Islet of Langerhans (tissue), 1 donor: ENCODE measurements at regions not wholly inside any gene's neighbourhood (a gene's known extent, or its start where the extent isn't known, plus 50 kb on each side); places are given as distances from the start of the nearest gene placed in this dataset.

Source experiments
- FAIRE-seq: peaks from one replicate; lab custom pipeline; 2011; peaks lifted over from hg19 to GRCh38; lab: Jason Lieb, UNC

DNA sequence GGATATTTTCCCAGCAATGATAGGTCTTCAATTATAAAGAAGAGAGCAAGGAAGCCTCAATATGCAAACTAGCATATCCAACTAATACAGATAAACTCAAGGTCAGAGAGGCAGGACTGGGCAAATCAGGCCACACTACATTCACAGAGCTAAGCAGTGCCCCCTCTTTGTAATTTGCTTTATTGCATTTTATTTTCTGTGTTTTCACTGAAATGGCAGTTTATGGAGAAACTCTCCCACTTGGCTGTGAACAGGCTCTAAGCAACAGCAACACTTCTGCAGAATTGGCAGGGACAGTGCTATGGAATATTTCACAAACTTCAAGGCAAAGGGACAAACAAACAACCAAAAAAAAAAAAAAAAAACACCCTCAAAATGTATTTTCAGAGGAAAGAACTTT, 93.4 kb upstream of the SOD1 start:
- no peak for FAIRE-seq

GRCh38 chr21:31564439-31564838, 95.1 kb upstream of the SOD1 start:
- no peak for FAIRE-seq

DNA sequence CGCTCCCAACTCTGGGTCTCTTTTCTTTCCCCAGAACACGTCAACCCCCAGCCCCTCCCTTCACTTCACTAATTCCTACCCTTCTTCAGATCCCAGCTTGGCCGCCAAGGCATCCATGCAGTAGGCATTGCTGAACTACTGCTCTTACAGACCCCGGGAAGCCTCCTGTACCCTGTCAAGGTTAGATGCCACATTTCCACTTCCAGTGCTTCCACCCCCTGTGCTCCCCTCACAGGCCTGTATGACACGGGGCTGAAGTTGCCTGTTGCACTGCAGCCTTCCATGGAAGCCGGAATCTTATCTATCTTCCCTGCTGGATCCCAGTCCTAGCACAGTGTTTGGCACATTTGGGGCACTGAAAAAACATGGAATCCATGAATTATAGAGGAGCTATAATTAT, 99.0 kb upstream of the SOD1 start:
- FAIRE-seq: no peak

DNA sequence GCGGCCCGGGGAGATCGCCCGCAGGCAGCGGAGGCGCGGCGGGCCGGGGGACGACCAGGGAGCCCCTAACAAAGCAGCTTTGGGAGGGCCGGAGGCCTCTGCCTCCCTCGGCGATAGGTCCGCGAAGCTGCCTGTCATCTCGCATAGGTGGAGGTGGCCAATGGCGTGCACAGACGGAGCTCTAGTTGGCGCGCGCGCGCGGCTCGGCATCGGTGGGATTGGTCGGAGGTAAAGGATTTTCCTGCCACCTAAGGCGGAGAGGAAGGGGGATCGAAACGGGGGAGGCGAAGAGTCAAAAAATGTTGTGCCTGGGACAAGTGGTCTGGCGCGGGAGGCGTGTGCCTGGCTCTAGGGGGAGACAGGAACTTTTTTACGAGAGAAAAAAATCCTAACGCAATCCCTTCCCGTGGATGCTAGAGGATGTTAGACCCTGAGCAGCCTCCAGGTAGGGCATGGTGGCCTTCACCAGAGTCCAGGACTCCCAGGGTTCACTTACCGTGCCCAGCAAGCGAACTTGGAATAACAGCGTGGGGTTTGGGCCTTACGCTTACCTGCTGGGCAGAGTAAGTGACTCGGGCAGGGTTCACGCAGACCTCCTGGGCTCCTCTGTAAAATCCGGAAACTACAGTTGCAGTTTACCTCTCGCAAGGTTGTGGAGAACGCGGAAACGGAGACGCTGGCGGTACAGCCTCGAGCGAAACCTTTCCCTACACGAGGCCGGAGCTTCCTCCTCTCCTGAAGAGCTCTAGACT, 99.9 kb upstream of the SOD1 start:
- FAIRE-seq: no peak

GRCh38 chr21:31558962-31559367, 100.5 kb upstream of the SOD1 start:
- FAIRE-seq: no peak

DNA sequence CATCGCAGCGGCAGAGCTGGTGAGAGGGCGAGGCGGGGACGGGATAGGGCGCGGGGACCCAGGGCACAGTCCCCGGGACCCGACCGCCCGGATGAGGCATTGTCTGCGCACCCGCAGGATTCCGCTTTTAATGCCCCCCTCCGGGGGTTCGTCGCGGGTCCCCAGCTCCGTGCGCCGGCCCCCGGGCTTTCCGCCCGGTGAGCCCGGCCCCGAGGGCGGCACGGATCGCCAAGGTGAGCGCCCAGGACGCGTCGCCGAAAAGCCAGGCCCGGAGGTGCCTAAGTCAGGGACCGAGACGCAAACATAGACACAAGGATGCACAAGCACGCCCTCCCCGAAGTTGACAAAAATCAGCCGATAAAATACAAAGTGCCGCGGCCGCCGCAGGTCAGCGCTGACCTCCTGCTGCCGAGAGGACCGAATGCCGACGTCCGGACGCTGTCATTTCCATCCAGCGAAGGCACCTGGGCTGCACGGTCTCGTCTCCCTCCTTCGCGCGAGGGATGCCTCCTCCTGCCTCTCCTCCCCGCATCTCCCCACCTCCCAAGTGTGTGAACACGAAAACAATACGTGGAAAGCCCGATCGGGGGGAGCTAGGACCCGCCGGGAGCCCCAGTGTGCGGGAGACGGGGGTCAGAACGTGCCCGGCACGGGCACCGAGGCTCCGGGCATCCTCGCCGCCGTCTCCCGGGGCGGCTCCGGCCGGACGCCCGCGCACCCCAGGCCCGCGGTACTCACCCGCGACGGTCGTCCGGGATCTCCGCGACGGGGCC, 101.1 kb upstream of the SOD1 start:
- FAIRE-seq: no peak

- FAIRE-seq: no peak
Measured at GRCh38 chr21:31557421-31558188, 101.9 kb upstream of the SOD1 start.

DNA sequence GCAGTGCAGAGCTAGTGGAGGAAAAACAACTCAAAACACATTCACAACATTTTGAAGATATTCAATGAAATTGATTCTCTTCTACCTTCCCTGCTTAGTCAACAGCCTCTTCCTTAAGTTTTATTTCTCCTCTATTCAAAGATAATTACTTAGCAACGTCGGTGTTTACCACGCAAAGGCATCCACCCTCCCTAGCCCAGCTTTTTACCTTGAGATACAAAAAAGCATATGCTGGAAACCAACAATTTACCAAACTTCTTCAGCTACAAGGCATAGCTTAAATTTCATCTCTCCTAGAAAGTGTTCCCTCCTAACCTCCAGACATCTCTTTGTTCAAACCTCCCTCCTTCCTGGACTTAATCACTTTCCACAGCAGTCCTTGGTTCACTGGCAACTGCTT, 102.8 kb upstream of the SOD1 start:
- no peak for FAIRE-seq

GRCh38 chr21:31555741-31556191, 103.7 kb upstream of the SOD1 start:
- FAIRE-seq: no peak

- FAIRE-seq: no peak
Measured at GRCh38 chr21:31554511-31555022, 104.9 kb upstream of the SOD1 start.

DNA sequence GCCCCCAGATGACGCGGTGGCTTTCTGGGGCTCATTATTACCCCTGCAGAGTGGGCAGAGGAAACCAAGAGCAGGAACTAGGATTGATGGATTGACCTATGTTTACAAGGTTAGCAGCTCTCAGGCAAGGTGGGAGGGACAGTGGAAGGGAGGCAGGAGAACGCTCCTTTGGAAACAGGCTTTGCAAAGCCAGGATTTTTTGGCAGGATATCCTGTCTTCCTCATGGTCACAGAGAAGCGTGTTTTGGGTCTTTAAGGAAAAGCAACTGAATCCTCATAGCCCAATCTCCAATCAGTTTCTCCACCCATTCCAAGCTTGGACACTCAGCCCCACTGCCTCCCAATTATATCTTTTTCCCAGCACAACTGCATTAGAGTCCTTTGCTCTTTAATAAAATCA, 105.6 kb upstream of the SOD1 start:
- no peak for FAIRE-seq

GRCh38 chr21:31553461-31553860, 106.0 kb upstream of the SOD1 start:
- FAIRE-seq: no peak

DNA sequence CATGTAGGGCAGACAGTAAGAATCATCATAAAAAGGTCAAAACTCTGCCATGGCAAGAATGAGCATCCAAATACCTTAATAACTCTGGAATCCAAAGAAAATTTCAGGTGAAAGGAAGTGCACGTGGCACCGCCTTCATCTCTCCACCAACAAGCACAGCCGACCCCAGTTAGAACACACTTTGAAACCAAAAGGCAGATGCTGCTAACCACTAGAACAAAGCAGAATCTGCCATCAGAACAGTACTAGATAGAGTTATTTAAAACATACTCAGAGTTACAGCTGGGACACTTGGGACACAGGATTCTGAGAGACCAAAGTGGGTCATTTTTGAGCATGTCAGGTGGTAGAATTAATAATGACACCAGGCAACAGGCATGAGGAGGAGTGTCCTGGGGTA, 106.7 kb upstream of the SOD1 start:
- FAIRE-seq: no peak

GRCh38 chr21:31550070-31550469, 109.4 kb upstream of the SOD1 start:
- no peak for FAIRE-seq

GRCh38 chr21:31548688-31549087, 110.8 kb upstream of the SOD1 start:
- FAIRE-seq: no peak

DNA sequence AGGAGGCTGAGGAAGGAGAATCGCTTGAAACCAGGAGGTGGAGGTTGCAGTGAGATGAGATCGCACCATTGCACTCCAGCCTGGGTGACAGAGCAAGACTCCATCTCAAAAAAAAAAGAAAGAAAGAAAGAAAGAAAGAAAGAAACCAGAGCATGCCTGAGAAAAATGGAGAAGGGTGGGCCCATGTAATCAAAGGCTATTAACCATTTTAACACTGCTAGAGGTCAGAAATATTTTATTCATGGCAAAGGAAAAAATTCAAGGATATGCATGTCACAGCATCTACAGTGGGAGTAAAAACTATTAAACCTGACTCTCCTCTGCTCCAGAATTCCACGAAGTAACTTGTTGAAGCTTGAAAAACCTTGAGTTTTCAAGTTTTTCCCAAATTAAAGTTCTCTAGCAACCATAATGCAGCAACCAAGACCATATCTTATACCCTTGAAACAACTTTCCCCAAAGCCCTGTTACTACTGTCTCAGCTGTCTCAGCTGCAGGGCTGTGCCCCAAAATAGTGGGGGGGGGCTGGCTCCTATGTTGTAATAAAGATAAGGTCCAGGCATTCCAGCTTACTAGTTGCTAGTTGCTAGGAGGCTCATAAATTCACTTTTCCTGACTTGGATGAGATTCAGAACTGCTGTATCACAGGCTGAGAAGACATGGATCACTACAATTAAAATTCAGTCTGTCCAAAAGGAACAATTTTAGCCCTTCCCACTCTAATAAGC, 112.9 kb upstream of the SOD1 start:
- FAIRE-seq: no peak

DNA sequence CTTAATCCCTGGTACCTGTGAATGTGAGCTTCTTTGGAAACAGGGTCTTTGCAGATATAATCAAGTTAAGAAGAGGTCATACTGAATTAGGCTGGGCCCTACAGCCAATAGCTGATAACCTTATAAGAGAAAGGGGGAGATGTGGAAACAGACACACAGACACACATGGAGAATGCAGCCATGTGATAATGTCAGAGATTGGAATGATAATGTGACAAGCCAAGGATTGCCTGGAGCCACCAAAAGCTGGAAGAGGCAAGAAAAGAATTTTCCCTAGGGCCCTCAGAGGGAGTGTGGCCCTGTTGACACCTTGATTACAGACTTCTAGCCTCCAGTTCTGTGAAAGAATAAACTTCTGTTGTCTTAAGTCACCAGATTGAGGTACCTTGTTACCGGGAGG, 114.5 kb upstream of the SOD1 start:
- FAIRE-seq: no peak

DNA sequence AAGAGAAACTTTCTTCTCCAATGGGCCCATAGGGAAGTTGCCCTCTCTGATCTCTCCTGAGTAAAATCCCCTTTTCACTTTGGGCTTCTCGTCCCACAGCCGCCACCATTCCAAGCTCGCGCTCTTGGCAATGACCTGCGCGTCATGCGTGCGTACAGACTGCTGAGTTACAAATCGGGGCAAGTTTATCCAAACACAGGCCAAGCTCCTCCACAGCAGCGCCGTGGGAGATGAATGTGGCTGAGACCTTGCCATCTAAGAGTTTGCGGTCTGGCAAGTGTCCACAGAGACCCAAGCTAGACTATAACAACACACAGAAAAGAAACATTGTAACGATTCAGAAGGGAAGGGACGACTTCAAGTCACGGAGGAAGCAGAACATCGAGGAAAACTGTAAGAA, 116.3 kb upstream of the SOD1 start:
- no peak for FAIRE-seq

DNA sequence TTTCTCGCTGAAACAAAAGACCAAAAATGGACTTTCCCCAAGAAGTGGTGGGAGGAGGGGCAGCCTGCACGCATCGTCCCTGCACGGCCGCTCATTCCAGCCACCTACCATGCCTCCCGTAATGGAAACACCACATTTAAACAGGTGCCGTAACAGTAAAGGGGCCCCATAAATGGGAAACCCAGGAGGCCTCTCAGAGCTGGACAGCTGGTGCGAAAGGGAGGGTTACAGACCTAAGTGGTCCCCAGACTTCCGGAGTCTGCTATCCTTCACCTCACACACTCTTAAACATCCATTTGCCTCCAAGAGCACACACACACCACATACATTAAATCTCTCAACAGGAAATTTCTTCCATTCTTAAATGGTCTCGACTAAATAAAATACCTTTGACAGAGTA, 120.7 kb upstream of the SOD1 start:
- FAIRE-seq: no peak

GRCh38 chr21:31537872-31538576, 121.5 kb upstream of the SOD1 start:
- FAIRE-seq: no peak

DNA sequence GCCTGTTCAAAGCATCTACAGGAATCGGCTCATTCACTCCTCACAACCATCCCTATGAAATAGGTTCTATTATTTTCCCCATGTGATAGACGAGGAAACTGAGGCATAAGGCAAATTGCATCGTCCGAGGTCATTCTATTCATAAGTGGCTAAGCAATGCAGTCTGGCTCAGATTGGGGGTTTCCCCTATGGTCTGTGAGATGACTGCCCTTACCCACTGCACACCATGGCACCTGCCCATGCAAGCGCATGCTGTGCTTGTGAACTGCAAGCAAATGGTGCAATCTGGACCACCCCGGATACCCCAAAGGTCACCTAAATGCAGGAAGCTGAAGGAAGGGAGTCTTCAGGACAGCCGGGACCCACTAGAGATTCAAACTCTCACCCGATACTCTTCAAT, 123.4 kb upstream of the SOD1 start:
- FAIRE-seq: no peak

DNA sequence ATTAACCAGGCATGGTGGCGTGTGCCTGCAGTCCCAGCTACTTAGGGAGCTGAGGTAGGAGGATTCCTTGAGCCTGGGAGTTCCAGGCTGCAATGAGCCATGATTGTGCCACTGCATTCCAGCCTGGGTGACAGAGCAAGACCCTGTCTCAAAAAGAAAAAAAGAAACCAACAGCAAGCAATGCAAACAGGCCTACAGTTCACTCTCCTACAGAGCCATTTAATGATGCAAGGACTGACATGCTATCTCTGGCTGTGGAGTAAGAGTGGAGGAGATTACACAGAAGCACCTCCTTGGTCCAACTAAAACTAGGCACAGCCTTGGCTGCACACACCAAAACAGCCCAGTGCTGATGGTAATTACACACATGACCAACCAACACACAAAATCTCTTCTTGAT, 127.5 kb upstream of the SOD1 start:
- FAIRE-seq: no peak
